NCI-H146 treated with DMSO at 0.1 percent for 48 hours (cell line): ENCODE measurements at regions not wholly inside any gene's neighbourhood (a gene's known extent, or its start where the extent isn't known, plus 50 kb on each side); places are given as distances from the start of the nearest gene placed in this dataset.
A peak's percentile ranks its signal among the peaks of the same experiment; 100 is the strongest.

Experiments used
- DNase-seq: peaks from one replicate; lab custom pipeline; 2025; ENCODE audit not compliant: unreplicated experiment; lab: John Stamatoyannopoulos, UW

DNA sequence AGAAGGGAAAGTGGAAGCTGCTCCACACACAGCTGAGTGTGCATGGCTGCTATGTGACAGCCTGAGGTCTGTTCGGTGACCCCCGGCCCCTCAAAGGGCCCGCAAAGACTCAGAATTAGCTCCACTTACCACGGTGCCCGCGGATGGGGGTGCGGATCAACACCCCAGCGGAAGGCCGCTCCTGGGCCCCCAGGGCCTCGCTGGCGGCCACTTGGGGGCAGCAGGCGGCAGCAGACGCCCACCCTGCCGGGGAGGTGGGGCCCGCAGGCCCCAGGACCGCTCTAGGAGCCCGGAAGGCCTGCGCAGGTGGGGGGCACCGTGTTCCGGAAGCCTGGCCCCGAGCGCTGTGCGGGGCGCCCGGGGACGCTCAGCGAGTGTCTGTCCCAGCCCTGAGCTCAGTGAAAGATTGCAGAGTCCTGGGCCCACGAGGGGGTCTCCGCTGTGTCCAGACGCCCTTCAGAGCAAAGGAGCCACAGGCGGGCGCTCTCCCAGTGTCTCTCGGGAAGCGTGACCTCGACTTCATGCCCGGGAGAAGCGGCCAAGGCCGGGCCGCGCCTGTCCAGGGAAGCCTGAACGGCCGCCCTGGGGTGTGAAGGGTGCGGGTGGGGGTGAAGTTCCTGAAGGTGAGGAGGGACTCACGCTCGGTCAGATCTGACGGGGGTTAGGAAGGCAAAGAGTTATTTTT is 118.7 kb downstream of the VAPA start:
- no peak for DNase-seq

GRCh38 chr18:10033016-10033399 is 119.2 kb downstream of the VAPA start:
- DNase-seq: no peak

DNA sequence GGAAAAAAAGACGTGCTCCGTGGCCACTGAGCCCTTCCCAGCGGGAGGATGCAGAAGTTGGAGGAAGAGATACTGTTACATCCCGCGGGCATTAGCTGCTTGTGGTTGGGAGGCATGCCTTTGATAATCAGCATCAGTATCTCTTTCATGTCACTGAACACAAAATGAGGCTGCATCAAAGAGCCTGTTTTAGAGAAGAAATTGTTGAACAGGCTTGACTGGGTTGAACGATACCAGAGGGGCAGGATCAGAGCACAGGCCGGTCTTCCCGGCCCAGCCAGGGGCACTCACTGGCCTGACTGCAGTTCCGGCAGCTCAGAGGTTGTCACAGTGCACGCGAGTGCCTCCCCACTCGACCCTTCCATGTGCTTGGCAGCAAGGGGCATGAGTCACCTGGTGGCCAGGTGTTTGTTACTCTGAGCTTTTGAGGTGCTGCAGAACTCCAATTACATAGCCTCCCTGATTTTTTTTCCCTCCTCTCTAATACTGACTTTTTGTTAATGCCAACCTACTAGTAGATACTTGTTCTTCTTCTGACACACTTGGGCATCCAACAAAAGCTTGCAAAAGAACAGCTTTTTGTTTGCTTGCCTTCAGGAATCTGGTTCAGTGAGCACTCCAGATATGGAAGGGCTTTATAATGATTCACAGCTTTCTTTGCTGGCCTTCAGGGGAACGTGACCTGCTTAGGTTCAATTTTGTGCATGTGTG is 121.6 kb downstream of the VAPA start:
- DNase-seq: peak; percentile 58

GRCh38 chr18:10036479-10036878 is 122.7 kb downstream of the VAPA start:
- DNase-seq: no peak

GRCh38 chr18:10037181-10037580 is 123.4 kb downstream of the VAPA start:
- DNase-seq: no peak

DNA sequence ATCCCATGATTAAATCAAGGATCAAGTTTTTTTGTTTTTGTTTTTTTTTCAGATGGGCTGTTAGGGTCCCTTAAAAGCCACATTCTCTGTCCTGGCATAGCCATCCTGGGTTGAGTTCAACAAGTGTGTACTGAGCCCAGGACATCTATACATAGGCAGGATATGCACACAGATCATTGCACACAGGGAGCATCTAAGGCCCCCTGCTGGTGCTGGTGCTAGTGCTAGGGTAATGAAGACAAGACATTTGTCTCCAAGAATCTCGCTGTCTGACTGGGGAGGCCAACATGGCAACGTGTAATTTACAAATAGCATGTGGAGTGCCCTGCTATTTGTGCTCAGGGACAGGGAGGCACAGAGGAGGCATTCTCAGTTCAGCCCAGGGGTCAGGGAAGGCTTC is 124.5 kb downstream of the VAPA start:
- no peak for DNase-seq

- no peak for DNase-seq
Observed at GRCh38 chr18:10040287-10041011, 126.6 kb downstream of the VAPA start.

GRCh38 chr18:10041180-10041579 is 127.4 kb downstream of the VAPA start:
- DNase-seq: no peak

- no peak for DNase-seq
Observed at GRCh38 chr18:10042492-10042891, 128.7 kb downstream of the VAPA start.

GRCh38 chr18:10044054-10044453 is 130.2 kb downstream of the VAPA start:
- no peak for DNase-seq

DNA sequence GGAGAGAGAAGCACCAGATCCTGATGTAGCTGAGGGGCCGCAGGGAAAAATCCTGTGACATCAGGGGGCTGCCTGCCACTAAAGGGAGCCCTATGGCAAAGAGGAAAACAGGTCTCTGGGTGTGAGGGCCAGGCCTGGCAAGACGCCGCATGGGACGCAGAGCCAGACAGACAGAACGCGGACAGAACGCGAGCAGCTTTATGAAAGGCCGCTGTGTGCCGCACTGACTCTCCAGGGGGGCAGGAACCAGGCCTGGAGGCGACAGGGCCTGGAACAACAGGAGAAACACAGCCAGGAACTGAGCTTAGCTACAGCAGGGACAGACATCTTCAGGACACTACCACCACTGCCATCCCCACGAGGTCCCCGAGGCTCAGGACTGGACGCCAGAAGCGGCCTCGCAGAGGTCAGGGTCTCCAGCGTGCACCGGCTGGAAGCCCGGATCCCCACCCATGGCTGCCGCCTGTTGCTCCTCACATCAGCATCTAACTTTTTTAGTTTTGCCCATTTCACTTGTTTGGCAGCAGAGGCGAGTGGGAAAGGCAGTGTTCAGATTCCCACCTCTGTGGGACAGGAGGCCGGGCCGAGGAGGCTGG is 131.6 kb downstream of the VAPA start:
- no peak for DNase-seq

DNA sequence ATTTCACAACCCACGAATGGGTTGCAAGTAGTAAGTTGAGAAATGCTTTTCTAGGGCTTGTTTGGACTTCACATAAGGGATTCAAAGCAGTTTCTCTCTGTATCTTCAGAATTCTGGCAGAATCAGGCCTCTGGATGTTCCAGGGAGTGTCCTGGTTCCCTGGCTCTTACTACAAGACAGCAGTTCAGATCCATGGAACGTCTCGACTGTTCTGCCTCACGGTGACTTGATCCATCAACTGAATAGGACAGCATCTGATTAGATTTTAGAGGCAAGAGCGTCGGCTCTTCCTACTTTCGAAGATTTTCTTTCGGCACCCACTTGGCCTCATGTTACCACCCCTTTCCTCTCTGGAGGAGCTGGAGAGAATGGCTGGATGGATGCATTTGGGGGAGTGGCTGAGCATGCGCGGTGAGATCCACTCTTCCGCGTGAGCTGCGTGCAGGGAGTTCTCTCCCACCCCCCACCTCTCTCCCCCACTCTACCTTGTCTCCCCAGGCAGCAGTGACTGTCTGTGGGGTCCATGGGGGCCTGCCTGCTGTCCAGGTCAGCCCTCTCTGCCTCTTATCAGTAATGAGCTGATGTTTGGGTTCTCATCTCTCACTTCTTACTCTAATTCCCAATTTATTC is 132.5 kb downstream of the VAPA start:
- DNase-seq: no peak

- no peak for DNase-seq
Observed at GRCh38 chr18:10047237-10047636, 133.4 kb downstream of the VAPA start.

GRCh38 chr18:10049747-10050146 is 135.9 kb downstream of the VAPA start:
- DNase-seq: no peak

- no peak for DNase-seq
Observed at GRCh38 chr18:10050956-10051355, 137.1 kb downstream of the VAPA start.

GRCh38 chr18:10051877-10052631 is 138.2 kb downstream of the VAPA start:
- no peak for DNase-seq

GRCh38 chr18:10052871-10053270 is 139.1 kb downstream of the VAPA start:
- DNase-seq: no peak

GRCh38 chr18:10053861-10054260 is 140.0 kb downstream of the VAPA start:
- DNase-seq: no peak

DNA sequence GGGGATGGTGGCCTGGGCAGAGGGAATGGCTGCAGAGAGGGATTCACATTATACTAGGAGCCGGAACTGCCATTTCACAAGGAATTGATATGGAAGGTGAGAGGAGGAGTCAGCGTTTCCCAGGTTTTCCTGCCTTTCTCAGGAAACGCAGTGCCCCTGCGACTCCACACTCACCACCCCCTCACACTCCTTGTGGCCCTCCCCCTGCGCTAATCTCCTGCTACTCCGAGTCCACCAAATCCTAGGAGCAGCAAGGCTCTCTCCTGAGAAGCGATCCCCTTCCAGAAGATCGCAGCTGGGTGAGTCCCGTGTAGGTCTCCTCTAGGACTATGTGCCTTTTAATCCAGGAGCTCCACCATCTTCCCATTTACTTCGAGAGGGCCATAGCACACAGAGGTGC is 140.6 kb downstream of the VAPA start:
- DNase-seq: no peak

DNA sequence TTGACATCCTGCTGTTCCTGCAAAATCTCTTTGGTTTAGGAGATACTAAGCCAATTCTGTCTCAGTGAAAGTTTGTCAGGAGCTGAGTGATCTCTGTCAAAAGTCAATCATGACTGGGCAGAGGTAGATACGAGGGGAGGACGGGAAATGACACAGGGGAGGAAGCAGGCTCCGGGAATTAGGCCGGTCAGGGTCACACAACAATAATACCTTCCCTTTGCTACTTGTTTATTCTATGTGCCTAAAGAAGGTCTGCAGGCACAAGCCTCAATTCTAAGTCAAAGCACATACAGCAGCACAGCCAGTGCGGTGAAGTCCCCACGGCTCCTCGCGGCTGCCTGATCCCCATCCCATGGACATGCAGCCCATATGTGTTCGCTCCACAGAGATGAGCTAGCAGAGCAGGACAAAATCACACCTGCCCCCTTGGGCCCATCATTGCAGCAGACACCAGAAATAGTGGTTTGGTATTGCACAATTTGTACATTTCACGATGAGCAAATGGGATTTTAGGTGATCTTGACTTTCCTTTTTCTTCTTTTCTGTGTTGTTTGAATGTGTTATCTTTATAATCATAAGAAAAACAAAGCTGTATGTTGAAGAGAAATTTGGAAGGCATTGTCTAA is 141.4 kb downstream of the VAPA start:
- no peak for DNase-seq
